Activated CD4-positive, alpha-beta T cell treated with anti-CD3 and anti-CD28 coated beads, Interleukin-2, amount 50 U/mL, for 16 hours (primary cell): ENCODE measurements at regions not wholly inside any gene's neighbourhood (a gene's known extent, or its start where the extent isn't known, plus 50 kb on each side); places are given as distances from the start of the nearest gene placed in this dataset.

Experiments
- DNase-seq: peaks from one replicate; pipeline ENCODE4 v3.0.0-alpha.2; 2020

DNA sequence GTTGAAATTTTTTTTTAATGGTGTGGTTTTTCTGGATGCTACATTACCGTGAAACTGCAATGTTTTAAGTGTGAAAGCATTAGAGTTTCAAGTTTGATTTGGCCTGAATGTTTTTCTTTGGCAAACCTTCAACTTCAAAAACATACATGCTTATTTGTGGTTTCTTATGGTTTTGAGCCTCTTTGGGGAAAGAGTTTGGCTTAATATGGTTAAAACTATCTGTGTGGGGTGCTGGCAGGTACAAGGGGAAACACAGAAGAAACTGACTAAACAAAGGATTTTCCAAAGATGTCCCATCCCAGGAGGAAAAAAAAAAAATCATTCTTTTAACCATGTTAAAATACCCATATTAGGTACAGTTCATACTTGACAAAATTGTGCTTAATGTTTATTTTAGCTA, 121.1 kb downstream of the HGF start:
- no peak for DNase-seq

DNA sequence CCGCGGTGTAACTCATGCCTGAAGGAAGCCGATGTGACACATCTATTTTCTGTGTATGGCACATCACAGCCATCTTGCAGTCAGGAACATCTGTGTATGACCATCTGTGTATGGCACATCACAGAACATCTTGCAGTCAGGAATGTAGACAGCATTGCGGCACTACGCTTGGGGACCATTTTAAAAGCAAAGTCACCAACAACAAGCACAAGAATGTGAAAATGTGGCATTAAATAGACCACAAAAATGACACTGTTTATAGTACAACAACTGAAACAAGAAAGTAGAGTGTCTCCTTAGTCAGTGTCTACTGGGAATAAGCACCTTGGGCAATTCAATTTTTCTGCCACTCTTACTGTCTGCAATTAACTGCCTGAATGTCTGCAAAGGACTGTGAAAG, 124.4 kb downstream of the HGF start:
- DNase-seq, result no peak

GRCh38 chr7:81641873-81642272, 128.0 kb downstream of the HGF start:
- DNase-seq, result no peak

GRCh38 chr7:81638198-81638597, 131.6 kb downstream of the HGF start:
- no peak for DNase-seq

- DNase-seq, result no peak
These were observed 132.3 kb downstream of the HGF start for GRCh38 chr7:81637534-81637933.

- no peak for DNase-seq
These were observed 137.4 kb downstream of the HGF start for GRCh38 chr7:81632418-81632817.

DNA sequence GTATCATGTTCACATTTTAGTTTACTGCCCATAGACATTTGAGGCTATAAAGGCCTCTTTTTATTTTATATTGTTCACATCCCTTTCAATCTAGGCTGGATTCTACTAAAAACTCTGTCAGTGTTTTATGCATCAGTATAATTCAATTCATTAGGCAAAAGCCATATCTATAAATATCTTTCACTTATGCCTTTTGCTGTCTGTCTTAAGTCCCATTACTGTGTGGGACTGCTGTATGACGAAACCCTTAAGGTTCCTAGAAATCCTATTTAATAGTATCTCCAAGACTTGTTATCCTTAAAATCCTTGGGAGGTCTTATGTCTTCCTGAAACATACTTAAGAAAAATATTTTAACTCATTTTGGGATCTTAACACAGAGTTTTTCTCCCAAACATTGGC, 139.2 kb downstream of the HGF start:
- DNase-seq, result no peak

DNA sequence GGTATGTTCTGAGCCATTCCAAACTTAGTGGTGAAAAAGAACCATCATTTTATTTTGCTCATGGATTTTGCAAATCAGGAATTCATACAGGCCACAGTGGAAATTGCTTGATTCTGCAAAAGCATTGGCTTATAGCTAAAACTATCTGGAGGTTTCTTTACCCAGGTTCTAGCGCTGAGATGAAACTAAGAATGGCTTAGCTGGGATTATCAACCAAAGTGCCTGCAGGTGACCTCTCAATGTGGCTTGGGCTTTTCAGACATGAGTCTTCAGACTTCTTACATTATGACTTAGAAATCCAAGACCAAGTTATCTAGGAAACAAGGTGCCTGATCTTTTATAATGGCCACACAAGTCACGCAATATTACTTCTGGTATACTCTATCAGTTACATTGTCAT, 140.1 kb downstream of the HGF start:
- DNase-seq, result no peak

DNA sequence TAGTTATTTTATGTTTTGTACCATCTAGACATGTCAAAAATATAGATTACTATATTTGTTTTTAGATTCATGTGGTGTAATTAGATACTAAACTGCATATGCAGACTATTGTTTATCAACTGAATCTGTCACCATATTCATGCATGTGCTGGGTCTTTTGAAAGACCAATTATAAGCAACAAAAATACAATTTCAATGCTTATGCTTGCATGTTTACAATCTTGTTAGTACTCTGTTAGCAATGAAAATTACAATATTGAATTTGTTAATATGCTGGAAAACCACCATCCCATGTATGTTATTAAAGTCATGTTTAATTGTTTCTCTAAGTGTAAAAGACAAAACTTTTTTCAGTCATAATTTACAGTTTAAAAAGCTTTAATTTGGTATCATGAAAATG, 140.9 kb downstream of the HGF start:
- DNase-seq, result no peak

- DNase-seq, result no peak
These were observed 142.1 kb downstream of the HGF start for GRCh38 chr7:81627536-81628287.

GRCh38 chr7:81626008-81626407, 143.8 kb downstream of the HGF start:
- DNase-seq, result no peak

GRCh38 chr7:81624650-81625631, 144.9 kb downstream of the HGF start:
- DNase-seq, result no peak

- no peak for DNase-seq
These were observed 145.7 kb downstream of the HGF start for GRCh38 chr7:81624021-81624592.

GRCh38 chr7:81623251-81623855, 146.5 kb downstream of the HGF start:
- DNase-seq, result no peak

- no peak for DNase-seq
These were observed 148.0 kb downstream of the HGF start for GRCh38 chr7:81621893-81622292.

- no peak for DNase-seq
These were observed 151.3 kb downstream of the HGF start for GRCh38 chr7:81618396-81619014.

DNA sequence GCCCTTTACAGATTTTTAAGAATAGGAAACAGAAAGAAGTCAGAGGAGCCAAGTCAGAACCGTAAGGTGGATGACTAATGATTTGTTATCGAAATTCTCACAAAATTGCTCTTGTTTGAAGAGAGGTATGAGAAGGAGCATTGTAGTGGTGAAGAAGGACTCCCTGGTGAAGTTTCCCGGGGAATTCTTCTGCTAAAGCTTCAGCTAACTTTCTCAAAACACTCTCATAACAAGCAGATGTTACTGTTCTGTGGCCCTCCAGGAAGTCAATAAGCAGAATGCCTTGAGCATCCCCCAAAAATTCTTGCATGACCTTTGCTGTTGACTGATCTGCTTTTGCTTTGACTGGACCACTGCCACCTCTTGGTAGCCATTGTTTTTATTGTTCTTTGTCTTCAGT, 152.9 kb downstream of the HGF start:
- no peak for DNase-seq

DNA sequence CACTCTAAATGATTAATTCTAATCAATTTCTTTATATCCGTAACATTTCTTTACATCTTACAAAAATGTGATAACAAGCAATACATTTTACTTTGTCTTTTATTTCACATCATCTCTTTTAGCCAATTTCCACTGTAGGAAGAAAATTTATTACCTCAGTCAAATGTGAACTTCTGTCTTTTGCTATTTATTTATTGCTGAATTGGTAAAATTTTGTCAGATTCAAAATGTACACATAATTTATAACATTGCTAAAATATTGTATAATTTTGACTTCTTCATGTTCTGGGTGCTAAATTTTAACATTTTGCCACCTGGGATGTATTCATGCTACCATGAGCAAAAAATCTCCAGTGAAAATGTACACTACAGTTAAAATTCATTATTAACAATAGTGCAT, 158.0 kb downstream of the HGF start:
- DNase-seq, result no peak

DNA sequence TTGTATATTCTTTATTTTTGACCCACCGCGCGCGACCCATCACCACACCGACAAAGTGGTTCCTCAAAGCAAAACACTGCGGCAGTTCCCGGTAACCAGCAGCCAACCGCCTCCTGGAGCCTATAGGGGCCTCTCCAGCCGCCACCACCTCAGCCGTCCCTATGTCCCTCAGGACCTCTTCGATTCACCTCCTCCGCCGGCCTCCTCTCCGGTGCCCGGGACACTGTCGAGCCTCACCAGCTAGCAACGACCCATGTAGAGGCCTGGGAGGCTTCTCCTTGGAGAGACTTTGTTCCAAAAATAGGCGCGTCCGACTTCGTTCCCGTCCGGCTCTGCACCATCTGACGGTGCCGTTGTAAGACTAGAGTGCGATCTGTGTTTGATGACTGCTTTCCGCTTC, 158.8 kb downstream of the HGF start:
- no peak for DNase-seq

DNA sequence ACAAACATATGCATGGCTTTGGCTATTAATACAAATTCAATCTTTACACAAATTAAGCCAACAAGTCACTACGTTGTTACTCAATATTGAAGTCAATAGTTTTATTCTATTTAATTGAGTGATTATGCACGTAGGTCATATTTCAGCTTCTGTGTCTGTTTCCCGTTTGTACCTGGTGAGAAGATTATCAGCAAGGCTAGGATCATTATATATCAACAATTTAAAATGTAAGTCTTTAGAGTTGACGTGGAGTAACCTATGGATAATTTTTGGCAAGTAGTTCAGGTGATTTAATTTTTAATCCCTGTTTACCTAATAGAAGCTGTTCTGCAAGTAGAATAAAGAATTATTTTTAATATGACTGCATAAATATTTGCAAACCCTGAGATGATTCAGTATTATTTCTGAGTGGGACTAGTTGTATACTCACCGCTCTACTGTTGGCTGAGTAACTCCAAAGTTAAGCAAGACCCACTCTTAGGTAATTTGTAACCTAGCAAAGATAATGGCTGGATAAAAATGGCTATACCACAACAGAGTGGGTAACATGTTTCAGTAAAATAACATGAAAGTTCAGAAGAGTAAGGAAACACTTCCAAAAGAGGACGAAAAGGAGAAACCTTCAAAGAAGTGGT, 161.0 kb downstream of the HGF start:
- DNase-seq, result no peak

- DNase-seq, result no peak
These were observed 161.9 kb downstream of the HGF start for GRCh38 chr7:81607987-81608386.
